NCI-H1092 treated with DMSO at 0.1 percent for 48 hours (cell line): ENCODE measurements at regions not wholly inside any gene's neighbourhood (a gene's known extent, or its start where the extent isn't known, plus 50 kb on each side); places are given as distances from the start of the nearest gene placed in this dataset.

Source experiments
- DNase-seq: peaks from one replicate; lab custom pipeline; 2025; lab: John Stamatoyannopoulos, UW

- no peak for DNase-seq
Measured at GRCh38 chr2:221210686-221211085, 361.4 kb downstream of the EPHA4 start.

GRCh38 chr2:221211653-221212052 is 360.5 kb downstream of the EPHA4 start:
- DNase-seq, result no peak

GRCh38 chr2:221212105-221212504 is 360.0 kb downstream of the EPHA4 start:
- no peak for DNase-seq

- no peak for DNase-seq
Measured at GRCh38 chr2:221215487-221215886, 356.6 kb downstream of the EPHA4 start.

- no peak for DNase-seq
Measured at GRCh38 chr2:221216636-221217035, 355.5 kb downstream of the EPHA4 start.

GRCh38 chr2:221225752-221226151 is 346.4 kb downstream of the EPHA4 start:
- DNase-seq, result no peak

- DNase-seq, result no peak
Measured at GRCh38 chr2:221228214-221228769, 343.8 kb downstream of the EPHA4 start.

- no peak for DNase-seq
Measured at GRCh38 chr2:221229099-221229498, 343.0 kb downstream of the EPHA4 start.

- DNase-seq, result no peak
Measured at GRCh38 chr2:221231511-221231910, 340.6 kb downstream of the EPHA4 start.

- DNase-seq, result no peak
Measured at GRCh38 chr2:221235941-221236340, 336.2 kb downstream of the EPHA4 start.

- DNase-seq, result no peak
Measured at GRCh38 chr2:221241072-221241471, 331.0 kb downstream of the EPHA4 start.

- DNase-seq, result no peak
Measured at GRCh38 chr2:221243771-221244170, 328.3 kb downstream of the EPHA4 start.

GRCh38 chr2:221245045-221245444 is 327.1 kb downstream of the EPHA4 start:
- DNase-seq, result no peak

GRCh38 chr2:221245772-221246171 is 326.3 kb downstream of the EPHA4 start:
- DNase-seq, result no peak

- no peak for DNase-seq
Measured at GRCh38 chr2:221254299-221254698, 317.8 kb downstream of the EPHA4 start.

- no peak for DNase-seq
Measured at GRCh38 chr2:221255862-221256261, 316.2 kb downstream of the EPHA4 start.

GRCh38 chr2:221258464-221258863 is 313.6 kb downstream of the EPHA4 start:
- DNase-seq, result no peak

GRCh38 chr2:221262651-221263050 is 309.5 kb downstream of the EPHA4 start:
- no peak for DNase-seq

GRCh38 chr2:221263573-221263972 is 308.5 kb downstream of the EPHA4 start:
- DNase-seq, result no peak

- DNase-seq, result no peak
Measured at GRCh38 chr2:221264318-221264717, 307.8 kb downstream of the EPHA4 start.

- no peak for DNase-seq
Measured at GRCh38 chr2:221267773-221268425, 304.2 kb downstream of the EPHA4 start.

- DNase-seq, result no peak
Measured at GRCh38 chr2:221268631-221269030, 303.5 kb downstream of the EPHA4 start.

- no peak for DNase-seq
Measured at GRCh38 chr2:221270806-221271205, 301.3 kb downstream of the EPHA4 start.

- no peak for DNase-seq
Measured at GRCh38 chr2:221272729-221273128, 299.4 kb downstream of the EPHA4 start.
